AG20443 (cell line): ENCODE measurements at regions not wholly inside any gene's neighbourhood (a gene's known extent, or its start where the extent isn't known, plus 50 kb on each side); places are given as distances from the start of the nearest gene placed in this dataset.

Experiments
- DNase-seq: peaks from one replicate; pipeline ENCODE4 v3.0.0; 2012; ENCODE audit warnings: low spot score, mixed read lengths

- DNase-seq, result no peak
These were observed 452.3 kb downstream of the ZSWIM6 start for GRCh38 chr5:61784341-61784740.

- no peak for DNase-seq
These were observed 456.5 kb downstream of the ZSWIM6 start for GRCh38 chr5:61788548-61788947.

GRCh38 chr5:61790007-61790406 lies 457.9 kb downstream of the ZSWIM6 start:
- DNase-seq, result no peak

- DNase-seq, result no peak
These were observed 458.6 kb downstream of the ZSWIM6 start for GRCh38 chr5:61790678-61791077.

- no peak for DNase-seq
These were observed 464.7 kb downstream of the ZSWIM6 start for GRCh38 chr5:61796773-61797172.

GRCh38 chr5:61800450-61800849 lies 468.4 kb downstream of the ZSWIM6 start:
- no peak for DNase-seq

- DNase-seq, result no peak
These were observed 469.1 kb downstream of the ZSWIM6 start for GRCh38 chr5:61801174-61801573.

- no peak for DNase-seq
These were observed 470.4 kb downstream of the ZSWIM6 start for GRCh38 chr5:61802456-61802855.

GRCh38 chr5:61805101-61805500 lies 473.0 kb downstream of the ZSWIM6 start:
- peak; percentile 53 for DNase-seq

- no peak for DNase-seq
These were observed 474.5 kb downstream of the ZSWIM6 start for GRCh38 chr5:61806491-61807020.

GRCh38 chr5:61808091-61808490 lies 476.0 kb downstream of the ZSWIM6 start:
- DNase-seq, result no peak

GRCh38 chr5:61808909-61809308 lies 476.9 kb downstream of the ZSWIM6 start:
- DNase-seq, result no peak

- no peak for DNase-seq
These were observed 477.6 kb downstream of the ZSWIM6 start for GRCh38 chr5:61809651-61810050.

- peak; percentile 25 for DNase-seq
These were observed 479.0 kb downstream of the ZSWIM6 start for GRCh38 chr5:61811052-61811451.

GRCh38 chr5:61813361-61813760 lies 481.3 kb downstream of the ZSWIM6 start:
- DNase-seq, result no peak

- DNase-seq, result no peak
These were observed 483.3 kb downstream of the ZSWIM6 start for GRCh38 chr5:61815339-61815738.

- DNase-seq, result no peak
These were observed 484.1 kb downstream of the ZSWIM6 start for GRCh38 chr5:61816146-61816545.

- DNase-seq, result no peak
These were observed 484.8 kb downstream of the ZSWIM6 start for GRCh38 chr5:61816585-61817450.

- DNase-seq, result peak; percentile 69
These were observed 485.6 kb downstream of the ZSWIM6 start for GRCh38 chr5:61817472-61818326.

- no peak for DNase-seq
These were observed 485.2 kb upstream of the KIF2A start for GRCh38 chr5:61820836-61821235.

GRCh38 chr5:61821561-61821960 lies 484.4 kb upstream of the KIF2A start:
- no peak for DNase-seq

- DNase-seq, result no peak
These were observed 483.4 kb upstream of the KIF2A start for GRCh38 chr5:61822584-61822983.

GRCh38 chr5:61823065-61823464 lies 482.9 kb upstream of the KIF2A start:
- no peak for DNase-seq
